GM12875 (cell line): ENCODE measurements at regions not wholly inside any gene's neighbourhood (a gene's known extent, or its start where the extent isn't known, plus 50 kb on each side); places are given as distances from the start of the nearest gene placed in this dataset.
"Not testable (repeated sequence)": the region's sequence is repeated elsewhere in the genome, so short reads cannot be mapped to it uniquely, and the experiment has no call there.

Experiments used
- H3K4me3 ChIP-seq: one replicate; pipeline ENCODE4 v1.5.1; 2011; ENCODE audit warnings: low read depth, low read length, control low read depth
- CTCF ChIP-seq: IDR thresholded peaks from 2 replicates; pipeline ENCODE4 v1.5.1; 2011; ENCODE audit warnings: low read depth, mild to moderate bottlenecking, control low read depth, inconsistent platforms, low read length, moderate library complexity, borderline replicate concordance; ENCODE audit not compliant: insufficient read depth

GRCh38 chr2:146415291-146415690 is 1429.5 kb upstream of the ACVR2A start:
- no peak overlapping the region for H3K4me3 ChIP-seq
- TF ChIP-seq CTCF: no peak

- no peak for TF ChIP-seq CTCF
- H3K4me3 ChIP-seq: no peak overlapping the region
These were observed 1430.4 kb upstream of the ACVR2A start for GRCh38 chr2:146414456-146414855.

- TF ChIP-seq CTCF: no peak
- no peak overlapping the region for H3K4me3 ChIP-seq
These were observed 1431.7 kb upstream of the ACVR2A start for GRCh38 chr2:146413086-146413610.

- no peak overlapping the region for H3K4me3 ChIP-seq
- peak; percentile 54; the same call in 1 of the 2 replicates for TF ChIP-seq CTCF
These were observed 1432.2 kb upstream of the ACVR2A start for GRCh38 chr2:146412625-146413024.

- not testable (repeated sequence) for H3K4me3 ChIP-seq
These were observed 1439.2 kb upstream of the ACVR2A start for GRCh38 chr2:146405402-146406309.

GRCh38 chr2:146403546-146404160 is 1441.2 kb upstream of the ACVR2A start:
- H3K4me3 ChIP-seq: not testable (repeated sequence)

- no peak for TF ChIP-seq CTCF
- no peak overlapping the region for H3K4me3 ChIP-seq
These were observed 1452.2 kb upstream of the ACVR2A start for GRCh38 chr2:146392631-146393030.

GRCh38 chr2:146392186-146392585 is 1452.6 kb upstream of the ACVR2A start:
- no peak overlapping the region for H3K4me3 ChIP-seq
- TF ChIP-seq CTCF: no peak
